ENCODE measurements at regions not wholly inside any gene's neighbourhood (a gene's known extent, or its start where the extent isn't known, plus 50 kb on each side); places are given as distances from the start of the nearest gene placed in this dataset.

GRCh38 chr4:188450571-188450970 is 311.3 kb downstream of the TRIML1 start:
- H3K27me3 ChIP-seq = no peaks in the 10 kb centered on the region
- TF ChIP-seq POLR2A (IDR thresholded peaks at IDR 0.05) (no peak), CTCF (IDR thresholded peaks at IDR 0.05) (no peak), POLR2AphosphoS5 (IDR thresholded peaks at IDR 0.05) (no peak)
- intact Hi-C loops (cut with DNase I; ENCODE audit: low total_unique reads) = no loop called here
- H3K9me3 ChIP-seq = no peaks in the 10 kb centered on the region
- H3K4me1 ChIP-seq = no peaks in the 10 kb centered on the region
- no peak overlapping the region for H3K4me3 ChIP-seq
- H3K27ac ChIP-seq = no peak overlapping the region
- no peak for DNase-seq (ENCODE audit: low spot score in 2 of 2)
- H3K36me3 ChIP-seq = no peaks in the 10 kb centered on the region

GRCh38 chr4:188452097-188452496 is 312.9 kb downstream of the TRIML1 start:
- DNase-seq (ENCODE audit: low spot score in 2 of 2) = no peak
- H3K9me3 ChIP-seq = no peaks in the 10 kb centered on the region
- intact Hi-C loops (cut with DNase I; ENCODE audit: low total_unique reads) = no loop called here
- no peaks in the 10 kb centered on the region for H3K4me1 ChIP-seq
- TF ChIP-seq POLR2AphosphoS5 (IDR thresholded peaks at IDR 0.05) = no peak
- TF ChIP-seq POLR2A (IDR thresholded peaks at IDR 0.05) = no peak
- TF ChIP-seq CTCF (IDR thresholded peaks at IDR 0.05) = no peak
- H3K36me3 ChIP-seq = no peaks in the 10 kb centered on the region
- no peak overlapping the region for H3K27ac ChIP-seq
- no peaks in the 10 kb centered on the region for H3K27me3 ChIP-seq
- no peak overlapping the region for H3K4me3 ChIP-seq

DNA sequence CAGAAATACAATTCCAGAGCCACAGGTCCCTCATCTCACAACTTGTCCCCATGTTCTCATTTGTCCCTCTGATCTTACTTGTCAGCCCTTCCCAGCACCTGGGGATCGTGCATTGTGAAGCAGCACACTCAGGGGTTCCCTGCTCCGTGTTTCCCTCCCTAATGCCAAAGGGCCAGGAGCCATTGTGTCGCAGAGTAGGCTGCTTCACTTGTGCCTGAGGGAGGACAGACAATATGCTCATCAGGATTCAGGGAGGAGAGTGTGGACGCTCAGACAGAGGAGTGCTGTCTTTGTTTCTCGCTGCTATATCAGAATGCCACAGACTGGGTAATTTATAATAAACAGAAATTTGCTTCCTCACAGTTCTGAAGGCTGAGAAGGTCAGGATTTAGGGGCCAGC is 315.3 kb downstream of the TRIML1 start:
- H3K4me1 ChIP-seq = no peaks in the 10 kb centered on the region
- TF ChIP-seq POLR2A (IDR thresholded peaks at IDR 0.05) = no peak
- no peaks in the 10 kb centered on the region for H3K36me3 ChIP-seq
- no peak overlapping the region for H3K27ac ChIP-seq
- no peaks in the 10 kb centered on the region for H3K27me3 ChIP-seq
- intact Hi-C loops (cut with DNase I; ENCODE audit: low total_unique reads) = no loop called here
- no peak for DNase-seq (ENCODE audit: low spot score in 2 of 2)
- no peak overlapping the region for H3K4me3 ChIP-seq
- no peaks in the 10 kb centered on the region for H3K9me3 ChIP-seq

GRCh38 chr4:188455062-188455752 is 316.0 kb downstream of the TRIML1 start:
- TF ChIP-seq POLR2AphosphoS5 (IDR thresholded peaks at IDR 0.05) = no peak
- TF ChIP-seq CTCF (IDR thresholded peaks at IDR 0.05) = no peak
- no peak for TF ChIP-seq POLR2A (IDR thresholded peaks at IDR 0.05)
- no peaks in the 10 kb centered on the region for H3K4me1 ChIP-seq
- H3K4me3 ChIP-seq = no peak overlapping the region
- DNase-seq (ENCODE audit: low spot score in 2 of 2) = no peak
- H3K27ac ChIP-seq = no peak overlapping the region
- no peaks in the 10 kb centered on the region for H3K27me3 ChIP-seq
- no peaks in the 10 kb centered on the region for H3K36me3 ChIP-seq
- no peaks in the 10 kb centered on the region for H3K9me3 ChIP-seq
- intact Hi-C loops (cut with DNase I; ENCODE audit: low total_unique reads) = no loop called here

DNA sequence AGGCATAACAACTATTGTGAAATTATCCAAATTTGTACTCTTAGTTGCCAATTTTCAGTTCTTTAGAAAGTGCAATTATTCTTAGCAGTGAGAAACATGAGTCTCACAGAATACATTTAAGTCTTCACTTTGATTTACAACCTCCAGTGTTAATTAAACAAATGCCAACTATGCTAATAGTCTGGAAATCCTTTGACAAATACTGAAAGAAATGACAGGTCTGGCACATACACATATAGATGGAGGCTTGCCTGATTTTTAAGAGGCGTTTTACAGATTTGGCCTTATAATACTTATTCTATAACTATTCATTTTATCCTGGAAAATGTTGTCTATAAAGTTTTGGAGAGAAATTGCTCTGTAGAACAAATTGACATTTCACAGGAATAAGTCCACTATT is 320.1 kb downstream of the TRIML1 start:
- Histone ChIP-seq H3K27me3 (no peaks in the 10 kb centered on the region), H3K27ac (no peak overlapping the region), H3K4me3 (no peak overlapping the region), H3K4me1 (no peaks in the 10 kb centered on the region), H3K9me3 (no peaks in the 10 kb centered on the region), H3K36me3 (no peaks in the 10 kb centered on the region)
- no peak for TF ChIP-seq CTCF (IDR thresholded peaks at IDR 0.05)
- no peak for TF ChIP-seq POLR2AphosphoS5 (IDR thresholded peaks at IDR 0.05)
- TF ChIP-seq POLR2A (IDR thresholded peaks at IDR 0.05) = no peak
- intact Hi-C loops (cut with DNase I; ENCODE audit: low total_unique reads) = no loop called here
- no peak for DNase-seq (ENCODE audit: low spot score in 2 of 2)

DNA sequence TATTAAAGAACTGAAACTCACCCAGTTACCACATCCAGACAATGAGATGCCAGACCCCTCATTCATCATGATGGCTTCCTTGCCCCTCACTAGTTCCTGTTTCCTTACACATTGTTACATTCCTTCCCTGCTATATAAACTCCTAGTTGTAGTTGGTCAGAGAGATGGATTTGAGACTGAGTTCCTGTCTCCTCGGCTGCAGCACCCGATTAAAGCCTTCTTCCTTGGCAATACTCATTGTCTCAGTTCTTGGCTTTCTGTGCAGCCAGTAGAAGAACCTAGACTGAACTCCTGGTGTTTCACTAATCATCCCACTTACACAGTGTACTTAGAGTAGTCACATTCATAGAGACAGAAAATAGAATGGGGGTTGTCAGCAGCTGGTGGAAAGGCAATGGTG is 324.7 kb downstream of the TRIML1 start:
- Histone ChIP-seq H3K27me3 (no peaks in the 10 kb centered on the region), H3K4me3 (no peak overlapping the region), H3K9me3 (no peaks in the 10 kb centered on the region), H3K27ac (no peak overlapping the region), H3K36me3 (no peaks in the 10 kb centered on the region), H3K4me1 (no peaks in the 10 kb centered on the region)
- DNase-seq (ENCODE audit: low spot score in 2 of 2) = no peak
- TF ChIP-seq POLR2AphosphoS5 (IDR thresholded peaks at IDR 0.05) (no peak), CTCF (IDR thresholded peaks at IDR 0.05) (no peak), POLR2A (IDR thresholded peaks at IDR 0.05) (no peak)
- intact Hi-C loops (cut with DNase I; ENCODE audit: low total_unique reads) = no loop called here
